GM18517 (cell line): ENCODE measurements at regions not wholly inside any gene's neighbourhood (a gene's known extent, or its start where the extent isn't known, plus 50 kb on each side); places are given as distances from the start of the nearest gene placed in this dataset.
"Not testable (repeated sequence)": the region's sequence is repeated elsewhere in the genome, so short reads cannot be mapped to it uniquely, and the experiment has no call there.

Source experiments
- ATAC-seq: cut with Tn5 transposase; IDR thresholded peaks from one replicate; pipeline ENCODE4 v1.9.1; 2021; ENCODE audit warnings: mild to moderate bottlenecking, moderate library complexity; ENCODE audit not compliant: unreplicated experiment

DNA sequence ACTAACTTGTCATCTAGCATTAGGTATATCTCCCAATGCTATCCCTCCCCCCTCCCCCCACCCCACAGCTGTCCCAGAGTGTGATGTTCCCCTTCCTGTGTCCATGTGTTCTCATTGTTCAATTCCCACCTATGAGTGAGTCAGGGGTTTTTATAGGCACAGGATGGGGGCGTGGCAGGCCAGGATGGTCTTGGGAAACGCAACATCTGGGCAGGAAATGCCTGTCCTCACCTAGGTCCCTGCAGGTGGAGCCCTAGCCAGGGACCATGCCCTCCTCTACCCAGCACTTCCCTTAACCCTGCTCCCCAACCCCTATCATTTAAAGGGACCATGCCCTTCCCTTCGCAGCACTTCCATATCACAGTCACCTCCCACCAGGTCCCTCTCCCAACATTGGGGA lies 1430.6 kb downstream of the CDH8 start:
- not testable (repeated sequence) for ATAC-seq

DNA sequence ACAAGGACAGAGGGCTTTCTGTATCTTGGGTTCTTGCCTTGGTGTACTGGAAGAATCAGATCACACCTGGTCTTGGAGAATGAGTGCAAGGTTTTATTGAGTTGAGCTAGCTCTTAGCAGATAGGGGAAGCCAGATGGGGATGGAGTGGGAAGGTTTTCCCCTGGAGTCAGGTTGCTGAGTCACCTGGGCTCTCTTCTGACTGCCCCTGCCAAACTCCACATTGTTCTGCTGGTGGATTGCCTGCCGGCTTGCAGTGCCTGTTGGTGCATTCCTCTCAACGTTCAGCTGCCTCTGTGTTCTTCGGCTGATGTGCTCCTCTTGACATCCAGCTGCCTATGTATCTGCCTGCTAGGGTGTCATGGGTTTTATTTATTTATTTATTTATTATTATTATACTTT lies 1431.1 kb downstream of the CDH8 start:
- no peak for ATAC-seq

DNA sequence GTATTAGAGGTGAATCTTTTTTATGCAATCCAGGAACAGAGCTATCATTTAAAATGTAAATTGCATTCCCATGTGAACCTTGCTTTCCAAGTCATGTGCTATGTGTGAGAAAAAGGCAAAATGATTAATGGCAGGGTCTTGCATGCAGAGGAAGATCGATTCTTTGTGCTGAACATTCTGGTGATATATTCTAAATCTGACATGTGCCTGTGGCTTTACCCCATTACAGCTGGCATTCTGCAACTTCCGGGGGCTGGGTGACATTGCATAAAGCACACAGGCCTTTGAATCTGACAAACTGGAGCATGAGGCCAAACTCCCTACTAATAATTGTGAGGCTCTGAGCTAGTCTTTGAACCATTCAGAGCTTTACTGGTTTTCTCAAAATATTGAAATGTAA lies 1449.7 kb downstream of the CDH8 start:
- ATAC-seq, result no peak

DNA sequence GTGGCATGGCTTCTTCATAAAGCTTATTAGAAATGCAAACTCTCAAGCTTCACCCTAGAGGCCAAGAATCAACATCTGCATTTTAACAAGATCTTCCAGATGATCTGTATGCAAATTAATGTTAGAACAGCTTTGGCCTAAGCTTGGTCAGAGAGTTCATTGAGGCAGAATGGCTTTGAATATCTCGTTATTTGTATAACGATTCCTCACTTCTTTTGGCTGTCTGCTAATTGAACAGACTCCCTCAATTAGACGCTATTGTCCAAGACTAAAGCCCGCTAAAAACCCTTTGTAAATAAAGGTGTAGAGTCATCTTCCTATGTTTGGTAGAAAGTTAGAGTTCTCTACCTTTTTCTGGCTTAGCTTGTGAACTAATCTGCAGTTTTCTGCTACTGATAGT lies 1453.7 kb downstream of the CDH8 start:
- no peak for ATAC-seq

DNA sequence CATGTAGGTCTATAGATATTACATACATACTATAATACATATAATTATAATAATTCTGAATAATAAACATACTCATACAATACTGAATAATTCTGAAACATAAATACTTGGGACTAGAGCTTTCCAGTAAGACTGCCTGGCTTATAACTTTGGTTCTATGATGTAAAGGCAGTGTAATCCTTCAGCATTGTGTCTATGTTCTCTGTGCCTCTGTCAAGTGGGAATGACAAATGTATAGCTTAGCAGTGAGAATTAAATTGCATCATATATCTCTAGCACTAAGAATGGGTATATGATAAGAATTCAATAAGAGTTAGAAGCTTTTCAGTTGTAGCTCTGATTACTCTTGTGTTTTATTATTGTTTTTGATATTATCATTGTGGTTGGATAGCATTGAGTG lies 1469.3 kb downstream of the CDH8 start:
- no peak for ATAC-seq

DNA sequence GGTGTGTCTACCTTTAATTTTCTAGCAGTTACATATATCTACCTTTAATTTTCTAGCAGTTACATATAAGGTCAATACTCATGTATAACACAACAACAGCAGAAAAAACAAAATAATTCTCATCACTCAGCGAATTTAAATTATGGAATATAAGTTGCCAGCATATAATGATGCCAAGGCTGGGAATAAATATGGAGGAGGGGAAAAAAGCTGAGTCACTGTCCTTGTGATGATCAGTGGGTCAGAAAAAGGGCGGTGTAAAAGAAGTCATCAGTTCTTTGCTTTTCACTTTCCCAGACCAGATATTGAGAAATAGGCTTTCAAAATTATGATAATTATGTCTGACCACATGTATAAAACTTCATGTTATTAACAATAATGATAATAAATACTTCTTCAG lies 1471.7 kb downstream of the CDH8 start:
- no peak for ATAC-seq

DNA sequence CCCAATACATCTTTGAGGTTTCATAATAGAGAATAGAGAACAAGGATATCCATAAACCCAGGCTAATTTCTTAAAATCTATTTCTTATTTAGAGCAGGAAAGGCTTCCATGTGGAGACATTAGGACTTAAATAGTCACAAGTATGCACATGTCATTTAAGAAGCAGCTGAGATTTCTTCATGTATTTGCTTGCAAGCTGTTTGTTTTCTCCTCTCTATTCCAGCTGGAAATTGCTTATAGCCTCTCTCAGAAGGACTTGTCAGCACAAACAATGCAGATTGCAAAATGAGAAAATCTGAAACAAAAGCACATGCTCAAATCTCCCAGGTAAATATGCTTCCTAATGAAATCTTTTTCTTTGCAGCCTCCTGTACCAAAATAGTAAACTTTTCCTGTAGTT lies 1473.1 kb downstream of the CDH8 start:
- no peak for ATAC-seq

DNA sequence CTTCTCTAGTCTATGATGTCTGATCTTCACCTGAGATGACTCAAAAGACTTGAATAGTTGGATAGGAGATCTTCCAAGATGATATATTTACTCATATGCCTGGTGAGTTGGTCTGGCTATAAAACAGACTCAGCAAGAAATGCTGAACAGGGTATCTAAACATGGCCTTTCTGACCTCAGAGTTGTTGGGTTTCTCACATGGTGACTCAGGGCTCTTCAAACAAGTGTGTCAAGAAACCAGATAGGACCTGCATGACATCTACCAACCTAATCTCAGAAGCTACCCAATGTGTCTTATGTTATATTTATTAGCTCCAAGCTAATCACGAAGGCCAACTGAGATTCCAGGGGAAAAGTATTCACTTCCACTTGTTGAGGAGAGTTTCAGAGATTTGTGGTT lies 1477.3 kb downstream of the CDH8 start:
- no peak for ATAC-seq

DNA sequence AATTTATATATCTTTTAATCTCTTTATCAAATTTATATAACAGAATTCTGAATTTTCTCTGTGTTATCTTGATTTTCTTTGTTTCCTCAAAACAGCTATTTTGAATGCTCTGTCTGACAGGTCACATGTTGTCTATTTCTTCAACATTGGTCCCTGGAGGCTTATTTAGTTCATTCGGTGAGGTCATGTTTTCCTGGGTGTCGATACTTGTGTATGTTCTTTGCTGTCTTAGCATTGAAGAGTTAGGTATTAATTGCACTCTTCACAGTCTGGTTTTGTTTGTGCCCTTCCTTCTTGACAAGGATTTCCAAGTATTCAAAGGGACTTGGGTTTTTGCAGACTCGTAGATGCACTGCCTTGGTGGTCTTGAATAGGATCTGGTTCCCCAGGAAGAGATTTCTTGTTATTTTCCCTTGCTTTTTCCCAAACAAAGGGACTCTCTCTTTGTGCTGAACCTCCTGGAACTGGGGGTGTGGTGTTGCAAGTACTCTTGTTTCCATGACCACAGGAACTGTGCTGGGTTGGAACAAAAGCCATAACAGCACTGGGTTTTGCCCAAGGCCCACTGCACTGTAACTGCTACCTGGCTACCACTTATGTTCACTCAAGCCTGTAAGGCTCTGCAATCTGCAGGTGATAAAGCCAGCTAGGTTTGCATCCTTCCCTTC lies 1483.0 kb downstream of the CDH8 start:
- ATAC-seq, result no peak

DNA sequence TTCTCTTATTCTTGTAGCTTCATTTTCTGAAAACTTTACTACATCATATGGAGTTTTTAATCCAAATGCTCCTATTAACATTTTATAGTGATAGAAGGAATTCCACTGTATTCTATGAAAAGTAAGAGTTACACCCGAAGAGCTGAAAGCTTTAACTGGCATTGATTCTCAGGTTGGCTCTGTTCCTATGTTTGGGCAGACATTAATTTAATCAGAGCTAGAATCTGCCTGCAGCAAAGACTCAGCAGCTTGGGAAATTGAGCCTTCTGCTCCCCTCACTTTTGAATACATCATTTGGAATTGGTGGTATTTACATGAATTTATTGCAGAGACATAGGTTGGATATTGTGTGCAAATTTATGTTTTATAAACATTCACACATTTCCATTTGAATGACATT lies 1494.7 kb downstream of the CDH8 start:
- no peak for ATAC-seq

DNA sequence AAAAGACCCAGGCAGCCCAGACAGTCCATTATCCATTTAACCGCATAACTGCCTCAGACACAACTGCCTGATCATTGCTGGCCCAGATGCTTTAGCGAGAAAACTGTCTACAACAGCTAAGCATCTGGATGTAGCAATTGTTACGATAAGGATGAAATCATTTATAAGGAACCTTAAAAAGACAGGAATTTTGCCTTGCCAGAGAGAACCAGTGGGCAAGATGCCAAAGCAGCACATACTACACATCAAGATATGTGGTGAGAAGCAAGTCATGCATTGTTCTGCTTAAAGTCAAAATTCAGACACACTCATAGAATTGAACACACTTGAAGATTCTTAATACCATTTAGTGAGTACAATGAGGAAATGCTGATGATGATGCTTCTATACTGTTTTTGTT lies 1525.3 kb downstream of the CDH8 start:
- ATAC-seq, result no peak

DNA sequence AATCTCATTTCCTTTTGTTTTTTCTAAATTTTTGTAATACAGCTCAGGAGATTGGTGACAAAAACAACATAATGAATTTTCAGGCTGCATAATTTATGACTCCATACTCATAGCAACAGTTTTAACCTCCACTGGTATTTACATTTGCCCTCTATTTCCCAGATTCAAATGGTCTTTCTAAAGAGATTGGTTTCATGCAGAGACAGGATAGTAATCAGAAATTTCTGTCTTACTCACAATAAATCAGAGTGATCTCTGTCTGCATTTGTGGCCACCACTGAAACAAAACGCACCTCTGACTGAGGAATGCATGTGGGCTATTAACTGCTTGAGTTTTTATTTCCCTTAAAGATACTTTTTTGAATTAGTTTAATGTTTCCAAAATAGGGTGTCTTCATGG lies 1526.0 kb downstream of the CDH8 start:
- ATAC-seq, result no peak

DNA sequence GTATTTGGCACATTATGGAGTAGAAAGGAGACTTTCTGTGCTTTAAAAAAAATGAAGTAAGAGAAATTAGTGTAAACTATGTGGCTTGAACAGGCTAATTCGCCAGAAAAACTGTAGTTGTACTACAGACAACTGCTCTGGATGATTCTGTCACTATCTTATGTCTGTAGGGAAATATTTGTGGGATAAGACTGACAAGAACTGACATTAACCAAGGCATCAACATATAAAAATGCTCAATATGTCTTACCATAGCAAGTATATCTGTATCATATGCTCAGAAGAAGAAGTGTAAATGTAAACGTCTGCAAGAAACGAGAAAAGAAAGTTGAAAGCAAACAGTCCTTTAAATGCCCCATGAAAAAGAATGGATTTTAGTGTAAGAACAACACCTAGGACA lies 1545.0 kb downstream of the CDH8 start:
- no peak for ATAC-seq

DNA sequence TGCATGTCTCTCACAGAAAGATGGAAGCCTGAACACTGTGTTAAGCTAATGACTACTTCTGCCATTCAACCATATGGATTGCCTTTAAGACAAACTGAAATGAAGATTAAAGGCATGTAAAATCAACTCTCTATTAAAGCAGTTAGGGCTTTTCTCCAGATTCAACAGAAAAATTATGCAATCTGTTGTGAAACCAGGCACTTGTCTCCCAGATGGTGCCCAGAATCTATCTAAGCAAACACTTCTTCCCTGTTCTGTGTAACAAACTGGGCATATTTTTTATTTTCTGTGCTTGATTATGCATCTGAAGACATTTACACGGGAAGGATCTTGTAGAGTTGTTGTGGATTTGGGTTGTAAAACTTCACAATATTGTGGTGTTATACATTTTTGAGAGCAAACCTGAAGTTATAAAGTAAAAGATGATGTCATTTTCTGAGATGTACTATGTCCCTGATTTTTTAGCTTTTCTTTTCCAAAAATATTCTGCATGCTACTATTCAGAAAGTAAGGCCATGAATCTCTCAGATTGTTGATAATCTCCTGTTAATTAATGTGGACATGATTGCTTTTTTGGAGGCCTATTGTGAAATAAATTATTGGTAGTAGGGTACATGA lies 1550.3 kb downstream of the CDH8 start:
- ATAC-seq, result no peak

DNA sequence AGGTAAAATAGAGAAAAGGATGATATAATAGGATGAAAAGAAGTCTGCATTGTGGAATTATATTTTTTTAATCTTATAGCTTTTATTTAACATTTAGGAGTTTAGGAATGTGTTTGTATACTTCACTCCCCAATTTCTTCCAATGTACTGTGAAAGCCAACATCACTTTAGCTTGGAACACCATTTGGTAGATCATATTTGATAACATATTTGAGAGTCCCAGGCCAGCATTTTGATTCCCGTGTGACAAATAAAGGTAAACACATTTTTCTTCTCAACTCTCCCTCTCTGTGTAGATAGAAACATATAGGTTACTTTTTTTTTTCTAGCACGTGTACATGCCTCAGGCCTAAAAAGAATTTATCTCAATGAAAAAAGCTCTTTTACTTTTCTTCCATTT lies 1551.3 kb downstream of the CDH8 start:
- ATAC-seq, result no peak

DNA sequence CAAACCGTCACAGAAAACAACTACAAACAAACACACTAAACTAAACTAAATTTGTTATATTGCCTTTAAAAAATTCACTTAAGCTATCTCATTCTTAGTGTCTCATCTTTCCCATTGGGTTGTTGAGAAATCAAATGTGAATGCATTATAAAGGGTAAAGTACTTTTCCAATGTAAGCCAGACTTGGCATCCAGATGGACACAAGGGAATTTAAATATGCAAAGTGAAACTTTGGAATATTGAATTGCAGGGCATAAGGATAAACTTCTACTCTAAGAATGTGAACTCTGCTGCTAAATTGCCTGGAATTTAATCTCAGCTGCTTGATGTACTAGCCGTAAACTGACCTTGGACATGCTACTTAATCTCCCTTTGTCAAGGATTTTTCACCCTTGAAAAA lies 1554.6 kb downstream of the CDH8 start:
- no peak for ATAC-seq

DNA sequence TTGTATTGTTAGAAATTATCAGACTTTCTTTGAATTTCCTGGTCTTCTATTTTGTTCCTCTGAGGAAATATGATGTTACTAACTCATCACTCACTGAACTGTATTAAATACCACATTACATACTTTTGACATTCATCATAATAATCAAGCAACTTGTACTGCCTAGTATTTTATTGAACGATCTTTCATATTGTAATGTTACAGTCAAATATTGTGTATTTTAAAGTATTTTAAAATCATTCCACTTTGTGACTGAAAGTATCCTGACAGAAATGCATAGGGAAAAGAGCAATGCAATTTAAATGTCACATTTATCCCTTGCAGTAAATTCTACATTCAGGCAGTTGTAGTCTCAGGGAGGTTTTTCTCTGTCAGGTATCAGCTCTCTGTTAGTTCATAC lies 1557.4 kb downstream of the CDH8 start:
- no peak for ATAC-seq

DNA sequence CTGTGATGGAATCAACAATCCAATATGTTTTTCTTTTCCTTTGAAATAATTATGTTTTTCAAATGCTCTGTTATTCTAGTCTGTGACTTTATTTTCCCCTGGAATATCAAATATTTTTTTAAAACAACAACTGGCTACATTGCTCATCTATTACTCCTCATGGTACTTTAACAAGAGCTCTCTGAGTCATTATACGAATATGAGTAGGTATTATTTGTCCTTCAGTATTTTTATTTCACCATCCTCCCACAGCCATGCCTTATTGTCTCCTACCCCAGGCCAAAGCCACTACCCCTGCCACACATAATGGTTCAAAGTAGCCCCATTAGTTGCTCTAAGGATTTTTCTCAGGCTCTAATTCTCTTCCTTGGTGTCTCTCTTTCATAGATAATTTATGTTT lies 1572.3 kb downstream of the CDH8 start:
- no peak for ATAC-seq

DNA sequence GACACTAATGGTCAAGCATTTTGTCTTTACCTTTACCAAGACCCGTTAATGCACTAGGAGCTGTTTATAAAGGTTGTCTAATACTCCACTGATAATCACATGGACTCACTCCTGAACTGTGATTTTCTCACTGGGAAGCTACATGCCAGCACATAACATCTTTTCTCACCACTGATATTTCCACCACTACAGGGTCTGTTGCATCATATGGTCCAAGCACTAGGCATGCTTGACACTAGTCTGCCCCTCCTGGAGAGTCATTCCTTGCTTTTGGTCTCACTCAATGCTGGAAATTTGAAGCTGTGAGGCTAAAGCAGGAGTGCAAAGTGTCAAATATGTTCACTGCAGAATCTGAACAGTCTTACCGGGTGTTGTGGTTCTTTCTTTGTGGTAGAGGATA lies 1576.8 kb downstream of the CDH8 start:
- ATAC-seq, result no peak

DNA sequence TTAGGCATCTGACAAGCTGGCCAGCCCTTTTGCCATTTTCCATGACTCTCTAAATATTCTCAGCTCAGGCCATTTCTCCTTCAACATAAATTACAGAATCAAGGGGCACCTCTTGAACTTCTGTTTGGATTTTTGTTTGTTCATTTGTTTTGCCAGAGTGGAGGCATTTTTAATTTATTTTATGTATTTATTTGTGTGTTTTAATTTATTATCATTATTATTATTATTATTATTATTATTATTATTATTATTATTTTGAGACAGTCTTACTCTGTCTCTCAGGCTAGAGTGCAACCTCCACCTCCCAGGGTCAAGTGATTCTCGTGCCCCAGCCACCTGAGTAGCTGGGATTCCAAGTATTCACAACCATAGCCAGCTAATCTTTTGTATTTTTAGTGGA lies 1578.0 kb downstream of the CDH8 start:
- no peak for ATAC-seq

DNA sequence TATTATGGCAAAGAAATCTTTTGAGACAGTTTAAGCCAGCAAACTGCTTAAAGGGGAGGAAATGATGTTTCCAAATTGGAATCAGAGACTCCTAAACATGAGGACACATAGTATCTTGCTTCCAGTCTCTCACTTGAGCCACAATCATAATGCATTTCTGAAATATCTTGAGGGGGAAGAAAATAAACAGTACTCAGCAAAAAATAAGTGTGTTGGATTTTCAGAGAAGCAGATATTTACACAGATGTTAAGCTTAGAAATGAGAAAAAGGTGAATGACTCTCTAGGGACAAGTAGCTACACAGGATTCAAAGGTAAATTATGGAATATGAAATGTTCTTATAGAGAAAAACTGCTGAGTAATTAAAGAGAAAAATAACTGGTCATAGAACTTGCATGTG lies 1583.6 kb downstream of the CDH8 start:
- no peak for ATAC-seq

DNA sequence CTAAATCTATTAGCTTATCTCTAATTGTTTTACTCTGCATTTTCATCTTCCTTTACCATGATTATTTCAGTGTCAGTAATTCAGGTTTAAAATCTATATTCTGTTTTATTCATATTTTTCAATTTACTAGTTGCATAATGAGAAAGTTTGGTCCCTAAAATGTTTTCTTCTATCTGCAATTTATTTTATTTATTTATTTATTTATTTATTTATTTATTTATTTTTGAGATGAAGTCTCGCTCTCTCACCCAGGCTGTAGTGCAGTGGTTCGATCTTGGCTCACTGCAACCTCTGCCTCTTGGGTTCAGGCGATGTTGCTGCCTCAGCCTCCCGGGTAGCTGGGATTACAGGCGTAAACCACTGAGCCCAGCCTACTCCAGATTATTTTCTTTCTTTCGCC lies 1597.3 kb downstream of the CDH8 start:
- no peak for ATAC-seq

DNA sequence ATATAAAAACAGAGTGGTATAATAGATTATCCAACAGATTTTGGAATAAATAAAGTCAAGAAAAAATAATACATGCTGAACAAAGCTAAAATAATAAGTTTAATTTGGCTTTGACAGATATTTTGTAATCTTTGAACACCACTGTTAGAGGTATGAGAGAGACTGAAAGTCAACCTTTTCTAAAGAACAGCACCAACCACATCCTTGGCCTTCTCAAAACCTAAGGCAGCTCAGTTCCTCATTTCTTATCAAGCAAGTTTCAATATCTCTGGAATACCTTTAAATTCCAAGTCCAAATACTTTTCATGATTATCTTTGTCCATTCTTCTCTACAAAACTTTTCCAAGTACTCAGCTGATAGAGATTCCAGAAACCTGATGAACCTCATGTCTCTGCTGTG lies 1603.8 kb downstream of the CDH8 start:
- ATAC-seq, result no peak
